Neural progenitor cell (in vitro differentiated cells): ENCODE measurements at regions not wholly inside any gene's neighbourhood (a gene's known extent, or its start where the extent isn't known, plus 50 kb on each side); places are given as distances from the start of the nearest gene placed in this dataset.

Experiments
- EZH2 ChIP-seq: fragments of 200-600 bp; sonication (generic); IDR thresholded peaks from 2 replicates; pipeline ENCODE4 v1.6.1; 2017; ENCODE audit warnings: antibody characterized with exemption, mild to moderate bottlenecking, moderate library complexity
- EZH2phosphoT487 ChIP-seq: fragments of 200-600 bp; sonication (generic); IDR thresholded peaks from 2 replicates; pipeline ENCODE4 v1.6.1; 2017; ENCODE audit warnings: antibody characterized with exemption
- TF ChIP-seq, protein P1 (sequence below): fragments of 200-600 bp; sonication (generic); IDR thresholded peaks from 2 replicates; pipeline ENCODE4 v1.5.1; 2017; ENCODE audit warnings: antibody characterized with exemption, mild to moderate bottlenecking

DNA sequence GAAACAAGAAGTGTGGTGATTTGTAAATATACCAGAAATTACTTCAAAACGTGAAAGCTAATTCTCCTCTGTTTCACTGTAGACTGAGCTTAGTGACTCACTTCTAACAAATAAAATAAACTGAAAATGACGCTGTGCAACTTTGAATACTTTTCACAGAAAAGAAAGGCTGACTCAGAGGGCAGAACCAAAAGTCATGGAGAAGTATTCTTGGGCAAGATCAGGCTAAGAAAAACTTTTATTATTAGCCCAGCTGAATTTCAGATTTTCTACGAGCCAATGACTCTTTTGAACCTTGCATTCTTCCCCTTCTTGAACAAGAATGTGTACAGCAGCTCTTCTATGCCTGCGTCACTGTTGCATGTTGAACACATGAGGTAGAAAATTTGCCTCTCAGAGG is 527.3 kb upstream of the GHITM start:
- TF ChIP-seq, protein P1, sequence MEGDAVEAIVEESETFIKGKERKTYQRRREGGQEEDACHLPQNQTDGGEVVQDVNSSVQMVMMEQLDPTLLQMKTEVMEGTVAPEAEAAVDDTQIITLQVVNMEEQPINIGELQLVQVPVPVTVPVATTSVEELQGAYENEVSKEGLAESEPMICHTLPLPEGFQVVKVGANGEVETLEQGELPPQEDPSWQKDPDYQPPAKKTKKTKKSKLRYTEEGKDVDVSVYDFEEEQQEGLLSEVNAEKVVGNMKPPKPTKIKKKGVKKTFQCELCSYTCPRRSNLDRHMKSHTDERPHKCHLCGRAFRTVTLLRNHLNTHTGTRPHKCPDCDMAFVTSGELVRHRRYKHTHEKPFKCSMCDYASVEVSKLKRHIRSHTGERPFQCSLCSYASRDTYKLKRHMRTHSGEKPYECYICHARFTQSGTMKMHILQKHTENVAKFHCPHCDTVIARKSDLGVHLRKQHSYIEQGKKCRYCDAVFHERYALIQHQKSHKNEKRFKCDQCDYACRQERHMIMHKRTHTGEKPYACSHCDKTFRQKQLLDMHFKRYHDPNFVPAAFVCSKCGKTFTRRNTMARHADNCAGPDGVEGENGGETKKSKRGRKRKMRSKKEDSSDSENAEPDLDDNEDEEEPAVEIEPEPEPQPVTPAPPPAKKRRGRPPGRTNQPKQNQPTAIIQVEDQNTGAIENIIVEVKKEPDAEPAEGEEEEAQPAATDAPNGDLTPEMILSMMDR, result no peak
- TF ChIP-seq EZH2, result no peak
- no peak for TF ChIP-seq EZH2phosphoT487
